C4-2B (cell line): ENCODE measurements at regions not wholly inside any gene's neighbourhood (a gene's known extent, or its start where the extent isn't known, plus 50 kb on each side); places are given as distances from the start of the nearest gene placed in this dataset.

ENCODE experiments used
- CTCF ChIP-seq: fragments of 450-650 bp; conservative IDR thresholded peaks from 2 replicates; pipeline ENCODE4 v1.5.1; 2017; ENCODE audit warnings: mild to moderate bottlenecking
- ZFX ChIP-seq: fragments of 450-650 bp; IDR thresholded peaks from 2 replicates; pipeline ENCODE4 v1.6.1; 2017

- TF ChIP-seq CTCF, result no peak
- TF ChIP-seq ZFX, result no peak
Observed at GRCh38 chr1:80533775-80534334, 1266.9 kb upstream of the ADGRL2 start.
